H9 (cell line): ENCODE measurements at regions not wholly inside any gene's neighbourhood (a gene's known extent, or its start where the extent isn't known, plus 50 kb on each side); places are given as distances from the start of the nearest gene placed in this dataset.

Source experiments
- DNase-seq: peaks from one replicate; pipeline ENCODE4 v3.0.0-alpha.2; 2017
- H2AFZ ChIP-seq: one replicate; pipeline ENCODE4 v1.6.1; 2013; ENCODE audit warnings: mild to moderate bottlenecking, low read length, control low read depth, moderate library complexity
- H2AK5ac ChIP-seq: 2 replicates; pipeline ENCODE4 v1.6.1; 2013; ENCODE audit warnings: low read length, control low read depth, mixed read lengths; ENCODE audit not compliant: insufficient read length
- H2BK120ac ChIP-seq: one replicate; pipeline ENCODE4 v1.6.1; 2013; ENCODE audit warnings: low read depth, mild to moderate bottlenecking, low read length, control low read depth, inconsistent platforms; ENCODE audit not compliant: poor library complexity, severe bottlenecking
- H2BK12ac ChIP-seq: 2 replicates; pipeline ENCODE4 v1.6.1; 2013; ENCODE audit warnings: low read length, control low read depth, mixed read lengths, low read depth; ENCODE audit not compliant: insufficient read length
- H2BK15ac ChIP-seq: 2 replicates; pipeline ENCODE4 v1.6.1; 2013; ENCODE audit warnings: low read depth, low read length, control low read depth
- H2BK20ac ChIP-seq: one replicate; pipeline ENCODE4 v1.6.1; 2013; ENCODE audit warnings: low read depth, mild to moderate bottlenecking, low read length, control low read depth, inconsistent platforms; ENCODE audit not compliant: poor library complexity, severe bottlenecking
- H2BK5ac ChIP-seq: 2 replicates; pipeline ENCODE4 v1.6.1; 2013; ENCODE audit warnings: low read length, control low read depth, mixed read lengths; ENCODE audit not compliant: insufficient read length
- H3K14ac ChIP-seq: 2 replicates; pipeline ENCODE4 v1.6.1; 2013; ENCODE audit warnings: low read length, control low read depth; ENCODE audit not compliant: insufficient read depth
- H3K18ac ChIP-seq: 2 replicates; pipeline ENCODE4 v1.6.1; 2013; ENCODE audit warnings: low read depth, mild to moderate bottlenecking, mixed read lengths, low read length, control low read depth; ENCODE audit not compliant: insufficient read length
- H3K23ac ChIP-seq: 2 replicates; pipeline ENCODE4 v1.6.1; 2013; ENCODE audit warnings: low read length, control low read depth, mixed read lengths, low read depth; ENCODE audit not compliant: insufficient read length
- H3K23me2 ChIP-seq: 2 replicates; pipeline ENCODE4 v1.6.1; 2013; ENCODE audit warnings: low read depth, mild to moderate bottlenecking, mixed read lengths, low read length, control low read depth; ENCODE audit not compliant: insufficient read length, poor library complexity, severe bottlenecking
- H3K27ac ChIP-seq: 2 replicates; pipeline ENCODE4 v1.5.1; 2013; ENCODE audit warnings: low read length, control low read depth, mixed read lengths, low read depth; ENCODE audit not compliant: insufficient read length
- H3K27me3 ChIP-seq: 2 replicates; pipeline ENCODE4 v1.6.1; 2013; ENCODE audit warnings: low read length, control low read depth, inconsistent platforms; ENCODE audit not compliant: insufficient read depth
- H3K4ac ChIP-seq: 2 replicates; pipeline ENCODE4 v1.6.1; 2013; ENCODE audit warnings: low read depth, mild to moderate bottlenecking, control low read depth, inconsistent platforms, low read length, moderate library complexity
- H3K4me1 ChIP-seq: 2 replicates; pipeline ENCODE4 v1.6.1; 2013; ENCODE audit warnings: low read length, control low read depth, inconsistent platforms; ENCODE audit not compliant: insufficient read depth
- H3K4me2 ChIP-seq: 2 replicates; pipeline ENCODE4 v1.6.1; 2013; ENCODE audit warnings: low read length, control low read depth, mixed read lengths; ENCODE audit not compliant: insufficient read length, insufficient read depth
- H3K56ac ChIP-seq: 2 replicates; pipeline ENCODE4 v1.6.1; 2013; ENCODE audit warnings: low read depth, mild to moderate bottlenecking, mixed read lengths, low read length, control low read depth; ENCODE audit not compliant: insufficient read length
- H3K79me1 ChIP-seq: 2 replicates; pipeline ENCODE4 v1.6.1; 2013; ENCODE audit warnings: low read depth, mild to moderate bottlenecking, moderate library complexity, low read length, control low read depth, inconsistent platforms; ENCODE audit not compliant: insufficient read depth, poor library complexity, severe bottlenecking
- H3K79me2 ChIP-seq: 2 replicates; pipeline ENCODE4 v1.6.1; 2013; ENCODE audit warnings: low read length, control low read depth, inconsistent platforms; ENCODE audit not compliant: insufficient read depth
- H3K9ac ChIP-seq: 2 replicates; pipeline ENCODE4 v1.6.1; 2013; ENCODE audit warnings: low read length, control low read depth, mixed read lengths; ENCODE audit not compliant: insufficient read length; ENCODE audit errors: extremely low read depth
- H3K9me3 ChIP-seq: one replicate; pipeline ENCODE4 v1.6.1; 2013; ENCODE audit warnings: low read depth, low read length, inconsistent platforms; ENCODE audit not compliant: control insufficient read depth
- H3T11ph ChIP-seq: one replicate; pipeline ENCODE4 v1.6.1; 2013; ENCODE audit warnings: mild to moderate bottlenecking, low read length, control low read depth, inconsistent platforms
- H4K20me1 ChIP-seq: one replicate; pipeline ENCODE4 v1.6.1; 2013; ENCODE audit not compliant: control insufficient read depth, insufficient read length, insufficient read depth
- H4K5ac ChIP-seq: 2 replicates; pipeline ENCODE4 v1.6.1; 2013; ENCODE audit warnings: low read depth, mild to moderate bottlenecking, mixed read lengths, low read length, control low read depth; ENCODE audit not compliant: insufficient read length
- H4K8ac ChIP-seq: replicated peaks from 2 replicates; pipeline ENCODE4 v1.6.1; 2013; ENCODE audit warnings: low read length, control low read depth, mixed read lengths, low read depth; ENCODE audit not compliant: insufficient read length
- H4K91ac ChIP-seq: 2 replicates; pipeline ENCODE4 v1.6.1; 2013; ENCODE audit warnings: low read depth, mild to moderate bottlenecking, moderate library complexity, mixed read lengths, low read length, control low read depth; ENCODE audit not compliant: insufficient read length
- H3K27ac Mint-ChIP-seq, 3 experiments: 2 replicates in 2 of 3; 3 replicates in 1 of 3; pipeline ENCODE4 v1.8.0; 2020 to 2021; ENCODE audit warnings: mixed read lengths in 3 of 3, mild to moderate bottlenecking in 1 of 3, moderate library complexity in 1 of 3
- H3K27me3 Mint-ChIP-seq: 2 replicates; pipeline ENCODE4 v1.8.0; 2021; ENCODE audit warnings: low read depth, mild to moderate bottlenecking, moderate library complexity, mixed read lengths
- H3K36me3 Mint-ChIP-seq, 3 experiments: 2 replicates in 2 of 3; 3 replicates in 1 of 3; pipeline ENCODE4 v1.8.0; 2020 to 2021; ENCODE audit warnings: low read depth in 3 of 3, mixed read lengths in 3 of 3; ENCODE audit not compliant: insufficient read depth in 1 of 3
- H3K4me1 Mint-ChIP-seq, 2 experiments: 2 replicates each; pipeline ENCODE4 v1.8.0; 2020; ENCODE audit warnings: mixed read lengths in 2 of 2
- H3K4me3 Mint-ChIP-seq, 2 experiments: 2 replicates in 1 of 2; 3 replicates in 1 of 2; pipeline ENCODE4 v1.8.0; 2020 to 2021; ENCODE audit warnings: mild to moderate bottlenecking in 2 of 2, mixed read lengths in 2 of 2, moderate library complexity in 1 of 2
- H3K9me3 Mint-ChIP-seq, 2 experiments: 2 replicates in 1 of 2; 3 replicates in 1 of 2; pipeline ENCODE4 v1.8.0; 2020; ENCODE audit warnings: mild to moderate bottlenecking in 2 of 2, mixed read lengths in 2 of 2, moderate library complexity in 1 of 2
- WGBS: extraction: QIAGEN DNeasy Blood & Tissue Kit; methylation state at CpG from one replicate; pipeline ENCODE4 v1.1.7; 2013; ENCODE audit warnings: missing lambda C conversion rate, low lambda C conversion rate, mixed read lengths; ENCODE audit not compliant: insufficient read length; ENCODE audit errors: extremely low coverage; 5-methylcytosine and 5-hydroxymethylcytosine counted together
- TF ChIP-seq, protein P1 (sequence below): fragments of 200-600 bp; sonication (generic); conservative IDR thresholded peaks from 3 replicates; pipeline ENCODE4 v1.8.0; 2021; ENCODE audit warnings: antibody characterized with exemption, mild to moderate bottlenecking

DNA sequence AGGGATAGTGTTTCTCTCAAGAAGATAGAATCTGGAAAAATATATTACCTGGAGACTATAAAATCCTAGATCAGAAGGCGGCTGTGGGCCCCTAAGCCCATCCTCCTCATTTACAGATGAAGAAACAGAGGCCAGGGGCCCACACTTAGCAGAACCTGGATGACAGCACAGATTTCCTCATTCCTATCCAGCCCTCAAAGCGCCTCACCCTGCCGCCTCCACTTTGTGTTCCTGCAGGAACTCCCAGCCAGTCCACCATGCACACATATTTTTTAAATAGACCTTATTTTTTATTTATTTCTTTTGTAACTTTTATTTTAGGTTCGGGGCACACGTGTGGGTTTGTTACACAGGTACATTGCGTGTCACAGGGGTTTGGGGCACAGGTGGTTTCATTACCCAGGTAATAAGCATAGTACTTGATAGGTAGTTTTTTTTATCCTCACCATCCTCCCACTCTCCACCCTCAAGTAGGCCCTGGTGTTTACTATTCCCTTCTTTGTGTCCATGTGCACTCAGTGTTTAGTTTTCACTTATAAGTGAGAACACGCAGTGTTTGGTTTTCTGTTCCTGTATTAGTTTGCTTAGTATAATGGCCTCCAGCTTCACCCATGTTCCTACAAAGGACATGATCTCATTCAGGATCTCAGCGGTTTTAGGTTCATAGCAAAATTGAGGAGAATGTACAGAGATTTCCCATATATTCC, 85.5 kb upstream of the MAP1B start:
- H3K23ac ChIP-seq = no peak overlapping the region
- no peak overlapping the region for H3K4me3 Mint-ChIP-seq
- no peak overlapping the region for H2BK12ac ChIP-seq
- no peak overlapping the region for H2BK120ac ChIP-seq
- H3K4me1 Mint-ChIP-seq = peaks cover 9 to 12% of the 10 kb centered on the region in 2 experiments
- H3K23me2 ChIP-seq = no peaks in the 10 kb centered on the region
- H3K18ac ChIP-seq = no peak overlapping the region
- no peak overlapping the region for H2AK5ac ChIP-seq
- H2BK15ac ChIP-seq = no peak overlapping the region
- no peaks in the 10 kb centered on the region; a peak in 1 of 7 replicates for H3K36me3 Mint-ChIP-seq
- no peak overlapping the region for H3K9ac ChIP-seq
- H3K27me3 ChIP-seq = no peaks in the 10 kb centered on the region
- TF ChIP-seq, protein P1, sequence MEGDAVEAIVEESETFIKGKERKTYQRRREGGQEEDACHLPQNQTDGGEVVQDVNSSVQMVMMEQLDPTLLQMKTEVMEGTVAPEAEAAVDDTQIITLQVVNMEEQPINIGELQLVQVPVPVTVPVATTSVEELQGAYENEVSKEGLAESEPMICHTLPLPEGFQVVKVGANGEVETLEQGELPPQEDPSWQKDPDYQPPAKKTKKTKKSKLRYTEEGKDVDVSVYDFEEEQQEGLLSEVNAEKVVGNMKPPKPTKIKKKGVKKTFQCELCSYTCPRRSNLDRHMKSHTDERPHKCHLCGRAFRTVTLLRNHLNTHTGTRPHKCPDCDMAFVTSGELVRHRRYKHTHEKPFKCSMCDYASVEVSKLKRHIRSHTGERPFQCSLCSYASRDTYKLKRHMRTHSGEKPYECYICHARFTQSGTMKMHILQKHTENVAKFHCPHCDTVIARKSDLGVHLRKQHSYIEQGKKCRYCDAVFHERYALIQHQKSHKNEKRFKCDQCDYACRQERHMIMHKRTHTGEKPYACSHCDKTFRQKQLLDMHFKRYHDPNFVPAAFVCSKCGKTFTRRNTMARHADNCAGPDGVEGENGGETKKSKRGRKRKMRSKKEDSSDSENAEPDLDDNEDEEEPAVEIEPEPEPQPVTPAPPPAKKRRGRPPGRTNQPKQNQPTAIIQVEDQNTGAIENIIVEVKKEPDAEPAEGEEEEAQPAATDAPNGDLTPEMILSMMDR = no peak
- H3K79me2 ChIP-seq = no peaks in the 10 kb centered on the region
- no peaks in the 10 kb centered on the region for H3K4me1 ChIP-seq
- no peak overlapping the region for H2BK5ac ChIP-seq
- no peak overlapping the region for H4K5ac ChIP-seq
- no CpG with 5 or more reads among the region's 8 CpGs for WGBS
- H3K79me1 ChIP-seq = no peaks in the 10 kb centered on the region
- no peak overlapping the region for H3K27ac ChIP-seq
- H3T11ph ChIP-seq = no peak overlapping the region
- no peak for DNase-seq
- H4K8ac ChIP-seq = no peak overlapping the region
- H3K4ac ChIP-seq = no peak overlapping the region
- H3K56ac ChIP-seq = no peak overlapping the region
- no peak overlapping the region for H2BK20ac ChIP-seq
- H3K9me3 ChIP-seq = no peaks in the 10 kb centered on the region
- no peaks in the 10 kb centered on the region for H3K27me3 Mint-ChIP-seq
- H2AFZ ChIP-seq = no peak overlapping the region
- H3K9me3 Mint-ChIP-seq = no peaks in the 10 kb centered on the region; a peak in 1 of 5 replicates
- no peaks in the 10 kb centered on the region for H4K20me1 ChIP-seq
- no peak overlapping the region for H3K27ac Mint-ChIP-seq
- H3K14ac ChIP-seq = no peak overlapping the region
- H3K4me2 ChIP-seq = no peak overlapping the region
- no peak overlapping the region for H4K91ac ChIP-seq
